ENCODE measurements at regions not wholly inside any gene's neighbourhood (a gene's known extent, or its start where the extent isn't known, plus 50 kb on each side); places are given as distances from the start of the nearest gene placed in this dataset.

DNA sequence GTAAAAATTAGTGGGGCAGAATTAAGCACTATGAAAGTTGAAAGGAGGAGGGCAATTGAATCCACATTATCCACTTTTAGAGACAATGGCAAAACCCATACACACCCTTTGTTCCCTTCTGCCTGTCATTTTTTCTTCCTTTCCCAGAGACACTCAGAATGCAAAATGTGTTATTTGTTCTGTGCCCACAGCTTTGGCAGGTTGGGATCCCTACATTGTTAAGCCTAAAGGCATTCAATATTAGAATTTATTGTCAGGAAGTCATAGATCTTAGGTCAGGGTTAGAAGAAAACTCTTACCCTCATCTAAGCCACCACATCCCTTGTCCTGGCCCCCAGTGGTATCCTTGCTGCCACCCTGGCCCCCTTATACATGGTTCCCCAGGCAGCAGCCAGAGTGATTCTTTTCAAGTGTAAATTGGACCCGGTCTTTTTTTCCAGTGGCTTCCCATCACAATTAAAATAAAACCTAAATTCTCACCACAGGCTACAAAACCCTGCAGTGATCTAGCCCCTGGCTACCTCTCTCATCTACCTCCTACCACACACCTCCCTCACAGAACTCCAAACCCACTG is 470.1 kb upstream of the ATP11B start:
- no peak for DNase-seq (ENCODE audit: low read depth)
- no peak overlapping the region for H3K4me3 ChIP-seq (ENCODE audit: low read depth, low read length)
- TF ChIP-seq, protein P1, sequence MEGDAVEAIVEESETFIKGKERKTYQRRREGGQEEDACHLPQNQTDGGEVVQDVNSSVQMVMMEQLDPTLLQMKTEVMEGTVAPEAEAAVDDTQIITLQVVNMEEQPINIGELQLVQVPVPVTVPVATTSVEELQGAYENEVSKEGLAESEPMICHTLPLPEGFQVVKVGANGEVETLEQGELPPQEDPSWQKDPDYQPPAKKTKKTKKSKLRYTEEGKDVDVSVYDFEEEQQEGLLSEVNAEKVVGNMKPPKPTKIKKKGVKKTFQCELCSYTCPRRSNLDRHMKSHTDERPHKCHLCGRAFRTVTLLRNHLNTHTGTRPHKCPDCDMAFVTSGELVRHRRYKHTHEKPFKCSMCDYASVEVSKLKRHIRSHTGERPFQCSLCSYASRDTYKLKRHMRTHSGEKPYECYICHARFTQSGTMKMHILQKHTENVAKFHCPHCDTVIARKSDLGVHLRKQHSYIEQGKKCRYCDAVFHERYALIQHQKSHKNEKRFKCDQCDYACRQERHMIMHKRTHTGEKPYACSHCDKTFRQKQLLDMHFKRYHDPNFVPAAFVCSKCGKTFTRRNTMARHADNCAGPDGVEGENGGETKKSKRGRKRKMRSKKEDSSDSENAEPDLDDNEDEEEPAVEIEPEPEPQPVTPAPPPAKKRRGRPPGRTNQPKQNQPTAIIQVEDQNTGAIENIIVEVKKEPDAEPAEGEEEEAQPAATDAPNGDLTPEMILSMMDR (IDR thresholded peaks at IDR 0.05; ENCODE audit: control insufficient read depth, extremely low read depth, insufficient read depth), result no peak

DNA sequence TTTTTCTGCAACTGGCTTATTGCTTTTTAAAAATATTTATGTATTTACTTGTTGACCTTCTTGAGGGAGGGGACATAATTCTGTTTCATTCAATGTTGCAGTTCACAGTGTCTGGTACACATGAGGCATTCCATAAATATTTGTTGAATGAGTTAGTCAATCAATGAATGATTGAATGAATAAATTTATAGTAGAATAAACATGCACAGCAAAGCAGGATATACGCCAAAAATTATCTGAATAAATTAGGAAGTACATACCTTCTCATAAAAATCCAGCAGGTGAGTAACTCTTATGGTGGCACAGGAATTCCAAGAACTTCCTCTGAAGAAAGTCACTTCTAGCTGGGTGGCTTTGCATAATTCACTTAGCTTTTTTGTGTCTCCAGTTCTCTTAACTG is 469.4 kb upstream of the ATP11B start:
- no peak overlapping the region for H3K4me3 ChIP-seq (ENCODE audit: low read depth, low read length)
- TF ChIP-seq, protein P1 (IDR thresholded peaks at IDR 0.05; ENCODE audit: control insufficient read depth, extremely low read depth, insufficient read depth), result no peak
- peak; percentile 4 for DNase-seq (ENCODE audit: low read depth)

DNA sequence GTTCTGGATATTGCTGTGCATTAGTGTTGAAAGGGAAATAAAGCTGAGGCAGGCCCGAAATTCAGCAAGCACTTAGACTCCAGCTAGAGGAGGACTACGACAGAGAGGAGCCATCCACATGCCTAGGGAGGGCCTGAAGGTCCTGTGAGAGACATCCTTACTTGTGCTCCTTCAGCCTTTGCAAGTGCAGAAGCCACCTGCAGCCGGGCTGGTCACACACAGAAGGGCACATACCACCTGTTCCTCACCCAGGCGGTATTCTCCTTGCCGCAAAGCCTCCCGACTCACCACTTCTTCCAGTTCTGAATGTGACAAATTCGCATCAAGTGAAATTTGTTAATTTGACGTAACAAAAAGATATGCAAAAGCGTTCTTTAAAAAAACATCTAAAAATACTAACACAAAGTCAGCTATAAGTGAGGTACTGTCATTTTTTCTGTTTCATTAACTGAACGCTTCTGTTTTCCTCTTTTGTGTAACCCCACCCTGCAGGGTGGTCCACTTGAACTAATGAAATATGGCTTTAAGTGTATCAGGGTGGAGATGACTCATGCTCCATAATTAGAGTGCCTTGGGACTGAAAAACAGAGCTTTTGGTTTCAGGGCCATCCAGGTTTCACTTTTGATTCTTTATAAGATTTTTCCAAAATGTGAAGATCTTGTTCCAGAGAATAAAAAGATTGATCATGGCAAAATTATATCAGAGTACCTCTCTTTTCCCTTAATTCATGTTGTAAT is 467.9 kb upstream of the ATP11B start:
- no peak for DNase-seq (ENCODE audit: low read depth)
- H3K4me3 ChIP-seq (ENCODE audit: low read depth, low read length), result no peak overlapping the region
- TF ChIP-seq, protein P1 (IDR thresholded peaks at IDR 0.05; ENCODE audit: control insufficient read depth, extremely low read depth, insufficient read depth), result no peak

DNA sequence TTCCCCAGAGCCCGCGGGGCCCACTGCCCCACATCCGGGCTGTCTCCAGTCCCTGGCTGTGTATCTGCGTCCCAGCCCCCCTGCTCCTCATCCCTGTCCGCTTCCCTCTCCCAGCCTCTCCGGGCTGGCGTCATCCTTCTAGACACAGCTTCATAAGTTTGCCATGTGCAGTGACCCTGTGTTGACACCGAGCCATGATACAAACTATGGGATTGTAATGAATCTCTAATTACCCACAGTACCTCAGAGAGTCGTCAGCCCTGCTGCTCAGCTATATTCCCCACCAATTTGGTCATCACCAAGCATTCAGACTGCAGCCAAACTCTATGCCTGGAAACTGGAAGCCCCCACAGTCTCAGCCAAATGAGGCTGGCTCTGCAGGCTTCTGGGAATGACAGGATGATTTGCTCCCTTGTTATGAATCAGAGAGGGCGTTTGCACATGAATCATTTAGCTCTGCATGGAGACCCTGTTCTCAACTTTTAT is 466.1 kb upstream of the ATP11B start:
- H3K4me3 ChIP-seq (ENCODE audit: low read depth, low read length), result no peak overlapping the region
- no peak for DNase-seq (ENCODE audit: low read depth)
- TF ChIP-seq, protein P1 (IDR thresholded peaks at IDR 0.05; ENCODE audit: control insufficient read depth, extremely low read depth, insufficient read depth), result no peak

DNA sequence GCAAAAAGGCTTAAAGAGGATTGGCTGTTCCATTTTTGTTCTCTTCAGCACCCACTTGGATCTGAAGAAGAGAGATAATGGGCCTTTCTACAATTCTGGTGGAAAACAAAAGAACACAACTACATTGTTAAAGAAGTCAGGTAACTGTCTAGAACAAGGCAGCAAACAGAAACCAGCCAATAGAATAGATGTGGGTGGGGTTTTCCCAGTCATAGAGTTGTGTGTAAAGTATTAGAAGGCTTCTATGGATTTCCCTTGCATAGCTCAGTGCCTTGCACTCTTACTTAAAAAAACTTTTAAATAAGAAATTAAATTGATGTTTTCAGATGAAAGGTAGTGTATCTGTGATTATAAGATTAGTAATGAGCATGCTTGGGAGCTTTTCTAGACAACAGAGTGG is 462.7 kb upstream of the ATP11B start:
- DNase-seq (ENCODE audit: low read depth), result no peak
- TF ChIP-seq, protein P1 (IDR thresholded peaks at IDR 0.05; ENCODE audit: control insufficient read depth, extremely low read depth, insufficient read depth), result no peak
- H3K4me3 ChIP-seq (ENCODE audit: low read depth, low read length), result no peak overlapping the region

DNA sequence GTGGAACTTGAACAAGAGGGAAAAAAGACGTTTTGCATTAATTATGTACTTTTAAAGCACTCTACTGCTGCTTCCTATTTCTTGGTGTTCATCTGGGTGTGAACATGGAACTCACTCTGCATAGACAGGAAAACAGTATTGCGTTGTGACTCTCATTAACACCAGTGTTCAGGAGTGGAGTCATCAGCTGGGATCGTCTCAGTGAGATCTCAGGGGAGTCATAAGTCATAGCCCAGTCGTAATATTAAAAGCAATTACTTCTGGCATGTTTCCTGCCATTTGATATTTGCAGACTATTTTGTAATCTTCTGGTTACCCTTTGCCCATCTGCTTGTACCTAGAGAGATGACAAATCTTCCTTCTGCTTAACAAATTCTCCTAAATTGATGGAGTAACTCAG is 462.0 kb upstream of the ATP11B start:
- no peak overlapping the region for H3K4me3 ChIP-seq (ENCODE audit: low read depth, low read length)
- no peak for DNase-seq (ENCODE audit: low read depth)

More for the DNA sequence above, 462.0 kb upstream of the ATP11B start:
- TF ChIP-seq, protein P1 (IDR thresholded peaks at IDR 0.05; ENCODE audit: control insufficient read depth, extremely low read depth, insufficient read depth), result no peak

Data from LNCaP clone FGC (cell line).